Ishikawa (cell line): ENCODE measurements at regions not wholly inside any gene's neighbourhood (a gene's known extent, or its start where the extent isn't known, plus 50 kb on each side); places are given as distances from the start of the nearest gene placed in this dataset.

Experiments used
- CEBPB ChIP-seq: IDR thresholded peaks from 2 replicates; pipeline ENCODE4 v1.6.1; 2012
- EGR1 ChIP-seq: IDR thresholded peaks from 2 replicates; pipeline ENCODE4 v1.6.1; 2012
- EP300 ChIP-seq: IDR thresholded peaks from 2 replicates; pipeline ENCODE4 v1.6.1; 2012; ENCODE audit warnings: borderline replicate concordance
- TAF1 ChIP-seq: IDR thresholded peaks from 2 replicates; pipeline ENCODE4 v1.6.1; 2012; ENCODE audit warnings: low read depth, mild to moderate bottlenecking
- TCF12 ChIP-seq: IDR thresholded peaks from 2 replicates; pipeline ENCODE4 v1.6.1; 2012; ENCODE audit warnings: low read depth
- TEAD4 ChIP-seq: IDR thresholded peaks from 2 replicates; pipeline ENCODE4 v1.6.1; 2012
- YY1 ChIP-seq: IDR thresholded peaks from 2 replicates; pipeline ENCODE4 v1.6.1; 2012; ENCODE audit warnings: low read depth
- ZBTB7A ChIP-seq: IDR thresholded peaks from 2 replicates; pipeline ENCODE4 v1.6.1; 2012; ENCODE audit warnings: low read depth

- TF ChIP-seq TEAD4 = no peak
- no peak for TF ChIP-seq EGR1
- no peak for TF ChIP-seq TAF1
- TF ChIP-seq EP300 = no peak
- TF ChIP-seq ZBTB7A = no peak
- TF ChIP-seq TCF12 = no peak
- no peak for TF ChIP-seq YY1
- TF ChIP-seq CEBPB = no peak
These were observed 282.7 kb upstream of the RORA start for GRCh38 chr15:61511756-61512155.
